GM23338 (cell line): ENCODE measurements at regions not wholly inside any gene's neighbourhood (a gene's known extent, or its start where the extent isn't known, plus 50 kb on each side); places are given as distances from the start of the nearest gene placed in this dataset.
"Not testable (repeated sequence)": the region's sequence is repeated elsewhere in the genome, so short reads cannot be mapped to it uniquely, and the experiment has no call there.

Experiments
- ATAC-seq: fragments of 200-7000 bp; cut with Tn5 transposase; 3 replicates; pipeline ENCODE4 v1.9.1; 2020
- DNase-seq: peaks from one replicate; pipeline ENCODE4 v3.0.0-alpha.2; 2015; ENCODE audit warnings: low spot score
- H2AFZ ChIP-seq: fragments of 200-600 bp; sonication (generic); 2 replicates; pipeline ENCODE4 v1.8.0; 2016; ENCODE audit warnings: antibody characterized with exemption, mild to moderate bottlenecking, moderate library complexity
- H3F3A ChIP-seq: fragments of 200-600 bp; sonication (generic); replicated peaks from 2 replicates; pipeline ENCODE4 v1.8.0; 2017; ENCODE audit warnings: antibody characterized with exemption, mixed run types, low read depth
- H3K27ac ChIP-seq: fragments of 200-600 bp; sonication (generic); 2 replicates; pipeline ENCODE4 v1.6.1; 2016; ENCODE audit warnings: low read depth
- H3K27me3 ChIP-seq: fragments of 200-600 bp; sonication (generic); 2 replicates; pipeline ENCODE4 v1.8.0; 2016; ENCODE audit warnings: mild to moderate bottlenecking, mixed run types, moderate library complexity; ENCODE audit not compliant: insufficient read depth
- H3K36me3 ChIP-seq: fragments of 200-600 bp; sonication (generic); 2 replicates; pipeline ENCODE4 v1.8.0; 2016; ENCODE audit warnings: mild to moderate bottlenecking; ENCODE audit not compliant: insufficient read depth
- H3K4me1 ChIP-seq: fragments of 200-600 bp; sonication (generic); 2 replicates; pipeline ENCODE4 v1.8.0; 2016; ENCODE audit warnings: mild to moderate bottlenecking, moderate library complexity; ENCODE audit not compliant: insufficient read depth
- H3K4me2 ChIP-seq: fragments of 200-600 bp; sonication (generic); 2 replicates; pipeline ENCODE4 v1.7.1; 2017; ENCODE audit warnings: mixed run types
- H3K4me3 ChIP-seq: fragments of 200-600 bp; sonication (generic); 2 replicates; pipeline ENCODE4 v1.6.1; 2016; ENCODE audit warnings: mixed run types
- H3K79me2 ChIP-seq: fragments of 200-600 bp; sonication (generic); replicated peaks from 2 replicates; pipeline ENCODE4 v1.8.0; 2017; ENCODE audit warnings: mild to moderate bottlenecking; ENCODE audit not compliant: insufficient read depth
- H3K9me2 ChIP-seq: fragments of 200-600 bp; sonication (generic); 2 replicates; pipeline ENCODE4 v1.8.0; 2017; ENCODE audit not compliant: insufficient read depth
- H4K20me1 ChIP-seq: fragments of 200-600 bp; sonication (generic); replicated peaks from 2 replicates; pipeline ENCODE4 v1.8.0; 2017; ENCODE audit warnings: mild to moderate bottlenecking; ENCODE audit not compliant: insufficient read depth
- H3K27ac Mint-ChIP-seq: 2 replicates; pipeline ENCODE4 v1.8.0; 2020; ENCODE audit warnings: inconsistent platforms, mild to moderate bottlenecking, moderate library complexity, mixed read lengths
- H3K27me3 Mint-ChIP-seq: 3 replicates; pipeline ENCODE4 v1.8.0; 2022; ENCODE audit warnings: low read depth, mild to moderate bottlenecking, moderate library complexity, mixed read lengths, inconsistent platforms; ENCODE audit not compliant: insufficient read depth, poor library complexity
- H3K36me3 Mint-ChIP-seq: 3 replicates; pipeline ENCODE4 v1.8.0; 2021; ENCODE audit warnings: low read depth, mild to moderate bottlenecking, inconsistent platforms, moderate library complexity, mixed read lengths
- H3K4me1 Mint-ChIP-seq: 3 replicates; pipeline ENCODE4 v1.8.0; 2020; ENCODE audit warnings: mild to moderate bottlenecking, inconsistent platforms, mixed read lengths
- H3K4me3 Mint-ChIP-seq: 3 replicates; pipeline ENCODE4 v1.8.0; 2021; ENCODE audit warnings: moderate library complexity, mild to moderate bottlenecking, inconsistent platforms, mixed read lengths
- H3K9me3 Mint-ChIP-seq: 3 replicates; pipeline ENCODE4 v1.8.0; 2020; ENCODE audit warnings: moderate library complexity, mild to moderate bottlenecking, inconsistent platforms, mixed read lengths
- EZH2 ChIP-seq: fragments of 200-600 bp; sonication (generic); IDR thresholded peaks from one replicate; pipeline ENCODE4 v1.8.0; 2017; ENCODE audit warnings: antibody characterized with exemption, mild to moderate bottlenecking, low read depth; ENCODE audit not compliant: unreplicated experiment
- EZH2phosphoT487 ChIP-seq: fragments of 200-600 bp; sonication (generic); IDR thresholded peaks from one replicate; pipeline ENCODE4 v1.8.1; 2018; ENCODE audit warnings: antibody characterized with exemption; ENCODE audit not compliant: unreplicated experiment
- JUNB ChIP-seq: IDR thresholded peaks from one replicate; pipeline ENCODE4 v1.6.1; 2016; ENCODE audit warnings: antibody characterized with exemption; ENCODE audit not compliant: unreplicated experiment
- NANOG ChIP-seq: IDR thresholded peaks from 2 replicates; pipeline ENCODE4 v1.6.1; 2016; ENCODE audit warnings: antibody characterized with exemption, borderline replicate concordance
- POLR2AphosphoS5 ChIP-seq: IDR thresholded peaks from 2 replicates; pipeline ENCODE4 v1.6.1; 2016; ENCODE audit warnings: antibody characterized with exemption, low read depth
- TF ChIP-seq, protein P1 (sequence below), 2 experiments: fragments of 200-600 bp in 1 of 2; sonication (generic) in 1 of 2; conservative IDR thresholded peaks; 2 replicates each; pipeline versions ENCODE4 v1.5.1 to v1.6.1; 2016 to 2017; ENCODE audit warnings: antibody characterized with exemption in 2 of 2, low read depth in 2 of 2, mild to moderate bottlenecking in 2 of 2, moderate library complexity in 1 of 2

DNA sequence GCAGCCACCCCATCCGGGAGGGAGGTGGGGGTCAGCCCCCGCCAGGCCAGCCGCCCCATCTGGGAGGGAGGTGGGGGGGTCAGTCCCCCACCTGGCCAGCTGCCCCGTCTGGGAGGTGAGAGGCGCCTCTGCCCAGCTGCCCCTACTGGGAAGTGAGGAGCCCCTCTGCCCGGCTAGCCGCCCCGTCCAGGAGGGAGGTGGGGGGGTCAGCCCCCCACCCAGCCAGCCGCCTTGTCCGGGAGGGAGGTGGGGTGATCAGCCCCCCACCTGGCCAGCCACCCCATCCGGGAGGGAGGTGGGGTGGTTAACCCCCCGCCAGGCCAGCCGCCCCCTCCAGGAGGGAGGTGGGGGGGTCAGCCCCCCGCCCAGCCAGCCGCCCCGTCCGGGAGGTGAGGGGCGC is 852.4 kb upstream of the DEFB115 start:
- not testable (repeated sequence) for DNase-seq, H3K79me2 ChIP-seq, H3K4me3 Mint-ChIP-seq, H3K4me3 ChIP-seq, H3K27me3 Mint-ChIP-seq, H3K27ac Mint-ChIP-seq, H3F3A ChIP-seq, H3K4me1 ChIP-seq, H3K4me1 Mint-ChIP-seq, H3K9me2 ChIP-seq, H3K36me3 ChIP-seq, ATAC-seq, H3K4me2 ChIP-seq, H3K27me3 ChIP-seq, H4K20me1 ChIP-seq, H3K27ac ChIP-seq, H2AFZ ChIP-seq
- Mint-ChIP-seq H3K9me3 (peaks cover 61% of the 10 kb centered on the region), H3K36me3 (peaks cover 60% of the 10 kb centered on the region)

DNA sequence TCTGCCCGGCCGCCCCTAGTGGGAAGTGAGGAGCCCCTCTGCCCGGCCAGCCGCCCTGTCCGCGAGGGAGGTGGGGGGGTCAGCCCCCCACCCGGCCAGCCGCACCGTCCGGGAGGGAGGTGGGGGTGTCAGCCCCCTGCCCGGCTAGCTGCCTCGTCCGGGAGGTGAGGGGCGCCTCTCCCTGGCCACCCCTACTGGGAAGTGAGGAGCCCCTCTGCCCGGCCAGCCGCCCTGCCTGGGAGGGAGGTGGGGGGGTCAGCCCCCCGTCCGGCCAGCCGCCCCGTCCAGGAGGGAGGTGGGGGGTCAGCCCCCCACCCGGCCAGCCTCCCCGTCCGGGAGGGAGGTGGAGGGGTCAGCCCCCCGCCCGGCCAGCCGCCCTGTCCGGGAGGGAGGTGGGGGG is 851.9 kb upstream of the DEFB115 start:
- not testable (repeated sequence) for H3K27me3 Mint-ChIP-seq, H3K4me3 Mint-ChIP-seq

DNA sequence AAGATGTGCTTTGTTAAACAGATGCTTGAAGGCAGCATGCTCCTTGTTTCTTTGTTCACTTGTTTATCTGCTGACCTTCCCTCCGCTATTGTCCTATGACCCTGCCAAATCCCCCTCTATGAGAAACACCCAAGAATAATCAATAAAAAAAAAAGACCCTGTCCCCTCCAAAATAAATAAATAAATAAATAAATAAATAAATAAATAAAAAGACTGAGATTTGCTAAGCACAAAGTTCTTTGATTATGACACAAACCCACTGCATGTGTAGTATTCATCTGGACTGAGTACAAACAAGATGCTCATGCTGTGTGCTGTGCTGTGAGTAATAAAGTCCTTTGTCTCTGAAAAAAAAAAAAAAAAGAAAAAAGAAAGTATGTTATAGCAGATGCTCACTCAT is 851.1 kb upstream of the DEFB115 start:
- not testable (repeated sequence) for DNase-seq, H3K9me2 ChIP-seq, H3K4me2 ChIP-seq, H3K4me3 ChIP-seq, H3K36me3 ChIP-seq, H4K20me1 ChIP-seq, H3K27ac ChIP-seq, H3K4me3 Mint-ChIP-seq, H3K27me3 ChIP-seq, ATAC-seq, H3K27me3 Mint-ChIP-seq, H2AFZ ChIP-seq, H3F3A ChIP-seq, H3K79me2 ChIP-seq, H3K27ac Mint-ChIP-seq, H3K4me1 Mint-ChIP-seq, H3K4me1 ChIP-seq
- H3K9me3 Mint-ChIP-seq = peaks cover 71% of the 10 kb centered on the region
- peaks cover 51% of the 10 kb centered on the region for H3K36me3 Mint-ChIP-seq

More for the DNA sequence above, 851.9 kb upstream of the DEFB115 start:
- H3K4me1 Mint-ChIP-seq, H3K4me3 ChIP-seq, H3F3A ChIP-seq, H3K79me2 ChIP-seq, DNase-seq, H2AFZ ChIP-seq, ATAC-seq, H3K27ac Mint-ChIP-seq, H3K9me2 ChIP-seq, H3K27me3 ChIP-seq, H3K4me1 ChIP-seq, H4K20me1 ChIP-seq, H3K27ac ChIP-seq, H3K4me2 ChIP-seq, H3K36me3 ChIP-seq: not testable (repeated sequence)
- H3K9me3 Mint-ChIP-seq = peaks cover 66% of the 10 kb centered on the region
- H3K36me3 Mint-ChIP-seq = peaks cover 56% of the 10 kb centered on the region

DNA sequence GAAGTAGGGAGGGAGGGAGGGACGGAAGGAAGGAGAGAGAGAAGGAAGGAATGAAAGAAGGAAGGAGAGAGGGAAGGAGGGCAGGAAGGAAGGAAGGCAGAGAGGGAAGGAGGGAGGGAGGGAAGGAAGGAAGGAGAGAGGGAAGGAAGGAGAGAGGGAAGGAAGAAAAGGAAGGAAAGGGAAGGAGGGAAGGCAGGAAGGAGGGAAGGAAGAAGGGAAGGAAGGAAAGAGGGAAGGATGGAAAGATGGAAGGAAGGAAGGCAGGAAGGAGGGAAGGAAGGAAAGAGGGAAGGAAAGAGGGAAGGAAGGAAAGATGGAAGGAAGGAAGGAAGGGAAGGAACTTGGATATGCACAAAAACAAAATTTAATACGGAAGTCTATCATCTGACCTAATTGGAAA is 844.5 kb upstream of the DEFB115 start:
- Histone ChIP-seq H3K4me2 (no peak overlapping the region), H3F3A (no peaks in the 10 kb centered on the region), H3K27me3 (no peaks in the 10 kb centered on the region), H3K36me3 (no peaks in the 10 kb centered on the region; the same call in 1 of the 2 replicates), H4K20me1 (no peaks in the 10 kb centered on the region), H3K4me1 (no peaks in the 10 kb centered on the region), H2AFZ (no peak overlapping the region), H3K4me3 (no peak overlapping the region), H3K27ac (no peak overlapping the region), H3K9me2 (no peaks in the 10 kb centered on the region), H3K79me2 (no peaks in the 10 kb centered on the region)
- Mint-ChIP-seq H3K27me3 (peaks cover under 1% of the 10 kb centered on the region), H3K4me1 (no peaks in the 10 kb centered on the region), H3K9me3 (peaks cover 51% of the 10 kb centered on the region), H3K4me3 (no peak overlapping the region), H3K36me3 (peaks cover 7% of the 10 kb centered on the region; the same call in 1 of the 3 replicates), H3K27ac (no peak overlapping the region)
- TF ChIP-seq NANOG (no peak), EZH2 (no peak), EZH2phosphoT487 (no peak), POLR2AphosphoS5 (no peak), JUNB (no peak)
- TF ChIP-seq, protein P1, sequence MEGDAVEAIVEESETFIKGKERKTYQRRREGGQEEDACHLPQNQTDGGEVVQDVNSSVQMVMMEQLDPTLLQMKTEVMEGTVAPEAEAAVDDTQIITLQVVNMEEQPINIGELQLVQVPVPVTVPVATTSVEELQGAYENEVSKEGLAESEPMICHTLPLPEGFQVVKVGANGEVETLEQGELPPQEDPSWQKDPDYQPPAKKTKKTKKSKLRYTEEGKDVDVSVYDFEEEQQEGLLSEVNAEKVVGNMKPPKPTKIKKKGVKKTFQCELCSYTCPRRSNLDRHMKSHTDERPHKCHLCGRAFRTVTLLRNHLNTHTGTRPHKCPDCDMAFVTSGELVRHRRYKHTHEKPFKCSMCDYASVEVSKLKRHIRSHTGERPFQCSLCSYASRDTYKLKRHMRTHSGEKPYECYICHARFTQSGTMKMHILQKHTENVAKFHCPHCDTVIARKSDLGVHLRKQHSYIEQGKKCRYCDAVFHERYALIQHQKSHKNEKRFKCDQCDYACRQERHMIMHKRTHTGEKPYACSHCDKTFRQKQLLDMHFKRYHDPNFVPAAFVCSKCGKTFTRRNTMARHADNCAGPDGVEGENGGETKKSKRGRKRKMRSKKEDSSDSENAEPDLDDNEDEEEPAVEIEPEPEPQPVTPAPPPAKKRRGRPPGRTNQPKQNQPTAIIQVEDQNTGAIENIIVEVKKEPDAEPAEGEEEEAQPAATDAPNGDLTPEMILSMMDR (conservative IDR thresholded peaks at IDR 0.05; ENCODE audit: low read depth in 2 of 2) = no peak
- ATAC-seq (no peak), DNase-seq (no peak)

DNA sequence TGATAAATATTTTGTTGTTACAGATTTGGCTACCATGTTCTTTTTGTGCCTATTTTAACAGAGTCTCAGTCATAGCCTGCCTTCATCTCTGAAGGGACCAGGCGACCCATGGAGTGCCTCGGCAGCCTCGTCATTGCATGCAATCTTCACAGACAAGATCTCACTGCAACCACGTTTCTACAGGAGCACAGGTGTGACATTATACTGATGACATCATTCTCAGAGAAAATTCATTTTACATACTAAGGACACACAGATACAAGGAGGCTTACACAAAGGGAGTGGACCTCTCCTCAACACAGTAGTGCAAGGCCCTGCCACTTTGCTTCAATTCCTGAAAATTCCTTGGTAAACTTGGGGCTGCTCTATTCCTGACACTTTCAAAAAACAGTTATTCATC is 840.1 kb upstream of the DEFB115 start:
- H3K9me3 Mint-ChIP-seq = peaks cover 27% of the 10 kb centered on the region
- H3K27ac Mint-ChIP-seq, H3K36me3 Mint-ChIP-seq, H3K4me2 ChIP-seq, H3K27me3 Mint-ChIP-seq, H3K79me2 ChIP-seq, H3K27ac ChIP-seq, H3K27me3 ChIP-seq, H3K4me3 Mint-ChIP-seq, H3K9me2 ChIP-seq, DNase-seq, H3K4me3 ChIP-seq, ATAC-seq, H3K4me1 Mint-ChIP-seq, H3F3A ChIP-seq, H4K20me1 ChIP-seq, H3K36me3 ChIP-seq, H2AFZ ChIP-seq, H3K4me1 ChIP-seq: not testable (repeated sequence)
